NCI-H345 treated with DMSO at 0.1 percent for 48 hours (cell line): ENCODE measurements at regions not wholly inside any gene's neighbourhood (a gene's known extent, or its start where the extent isn't known, plus 50 kb on each side); places are given as distances from the start of the nearest gene placed in this dataset.
"Not testable (repeated sequence)": the region's sequence is repeated elsewhere in the genome, so short reads cannot be mapped to it uniquely, and the experiment has no call there.

ENCODE experiments used
- DNase-seq: peaks from one replicate; lab custom pipeline; 2025; ENCODE audit not compliant: unreplicated experiment; lab: John Stamatoyannopoulos, UW

DNA sequence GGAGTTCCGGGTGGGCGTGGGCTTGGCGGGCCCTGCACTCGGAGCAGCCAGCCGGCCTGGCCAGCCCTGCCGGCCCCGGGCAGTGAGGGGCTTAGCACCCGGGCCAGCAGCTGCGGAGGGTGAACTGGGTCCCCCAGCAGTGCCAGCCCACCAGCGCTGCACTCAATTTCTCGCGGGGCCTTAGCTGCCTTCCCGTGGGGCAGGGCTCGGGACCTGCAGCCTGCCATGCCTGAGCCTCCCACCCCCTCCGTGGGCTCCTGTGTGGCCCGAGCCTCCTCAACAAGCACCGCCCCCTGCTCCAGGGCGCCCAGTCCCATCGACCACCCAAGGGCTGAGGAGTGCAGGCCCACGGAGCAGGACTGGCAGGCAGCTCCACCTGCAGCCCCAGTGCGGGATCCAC is 362.5 kb downstream of the TMEM167A start:
- DNase-seq: not testable (repeated sequence)

DNA sequence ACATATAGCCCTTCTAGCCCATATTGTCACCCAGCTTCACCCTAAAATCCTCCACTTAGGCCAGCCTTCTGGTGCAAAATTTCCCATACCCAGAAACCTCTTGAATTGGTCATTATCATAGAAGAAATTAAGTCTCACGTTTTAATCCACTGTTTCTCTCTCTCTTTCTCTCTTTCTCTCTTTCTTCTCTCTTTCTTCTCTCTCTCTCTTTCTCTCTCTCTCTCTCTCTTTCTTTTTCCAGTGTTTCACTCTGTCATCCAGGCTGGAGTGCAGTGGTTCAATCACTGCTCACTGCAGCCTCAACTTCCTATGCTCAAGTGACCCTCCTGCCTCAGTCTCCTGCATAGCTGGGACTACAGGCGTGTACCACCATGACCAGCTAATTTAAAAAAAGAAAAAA is 363.4 kb downstream of the TMEM167A start:
- DNase-seq: no peak

- DNase-seq: no peak
Measured at GRCh38 chr5:82707741-82708140, 369.5 kb downstream of the TMEM167A start.

GRCh38 chr5:82704381-82704780 is 372.8 kb downstream of the TMEM167A start:
- no peak for DNase-seq

DNA sequence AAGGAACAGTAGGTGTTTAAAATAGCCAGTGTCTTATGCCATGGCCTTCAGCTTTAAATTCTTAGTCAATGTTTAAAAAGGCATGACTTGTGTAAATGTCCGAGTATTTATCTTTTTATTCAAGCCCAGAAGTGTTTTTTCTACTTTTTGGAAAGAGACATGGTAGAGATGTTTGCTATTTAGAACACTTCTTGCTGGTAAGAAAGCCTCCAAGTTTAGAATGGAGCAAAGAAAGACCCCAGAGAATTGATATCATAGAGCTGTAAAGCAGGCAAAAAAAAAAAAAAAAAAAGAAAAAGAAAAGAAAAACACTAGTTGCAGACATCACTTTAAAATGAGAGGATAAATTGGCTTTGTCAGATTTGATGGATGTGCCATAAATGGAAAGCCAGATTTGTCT is 375.1 kb downstream of the TMEM167A start:
- no peak for DNase-seq

GRCh38 chr5:82699737-82700136 is 377.5 kb downstream of the TMEM167A start:
- DNase-seq: no peak

DNA sequence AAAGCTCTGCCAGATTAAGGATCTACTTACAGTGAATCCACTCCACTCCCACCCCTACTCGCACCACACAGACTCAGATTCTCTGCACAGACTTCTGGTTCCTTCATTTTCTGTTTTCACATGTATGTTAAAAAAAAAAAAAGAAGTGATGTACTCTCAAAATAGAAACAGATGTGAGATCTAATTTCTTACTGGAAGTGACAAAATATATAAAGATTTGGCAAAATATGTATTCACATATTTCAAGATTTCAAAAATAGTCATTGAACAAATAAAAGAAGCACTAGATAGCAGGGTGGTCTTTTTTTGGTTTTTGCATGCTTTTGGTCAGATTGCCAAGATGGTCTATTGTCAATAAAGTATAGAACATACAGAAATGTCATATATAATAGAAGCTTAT is 379.2 kb downstream of the TMEM167A start:
- DNase-seq: no peak

DNA sequence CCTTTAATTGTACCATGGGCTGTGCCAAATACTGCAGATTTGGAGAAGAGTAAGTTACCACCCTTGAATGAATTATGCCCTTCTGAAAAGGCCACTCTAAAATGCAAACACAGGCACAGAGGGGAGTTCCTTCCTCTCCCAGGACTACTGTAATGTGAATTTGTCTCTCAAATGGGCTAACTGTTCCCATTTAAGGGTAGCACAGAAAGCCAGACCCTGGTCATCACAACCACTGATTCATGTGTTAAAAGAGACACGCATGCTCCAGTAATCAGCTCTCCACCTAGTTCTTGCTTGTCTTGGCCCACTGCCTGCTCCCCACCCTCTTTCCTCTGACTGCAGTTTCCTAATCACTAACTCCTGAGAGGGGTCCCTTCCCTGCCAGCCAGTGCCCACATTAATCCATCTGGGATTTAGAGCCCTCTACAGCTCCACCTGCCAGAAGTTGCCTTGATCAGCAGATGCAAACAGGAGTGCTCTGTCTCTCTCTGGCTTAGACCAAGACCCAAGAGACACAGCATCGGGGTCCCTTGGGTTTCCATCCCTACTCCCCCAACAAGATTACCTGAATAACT is 382.4 kb downstream of the TMEM167A start:
- DNase-seq: no peak

DNA sequence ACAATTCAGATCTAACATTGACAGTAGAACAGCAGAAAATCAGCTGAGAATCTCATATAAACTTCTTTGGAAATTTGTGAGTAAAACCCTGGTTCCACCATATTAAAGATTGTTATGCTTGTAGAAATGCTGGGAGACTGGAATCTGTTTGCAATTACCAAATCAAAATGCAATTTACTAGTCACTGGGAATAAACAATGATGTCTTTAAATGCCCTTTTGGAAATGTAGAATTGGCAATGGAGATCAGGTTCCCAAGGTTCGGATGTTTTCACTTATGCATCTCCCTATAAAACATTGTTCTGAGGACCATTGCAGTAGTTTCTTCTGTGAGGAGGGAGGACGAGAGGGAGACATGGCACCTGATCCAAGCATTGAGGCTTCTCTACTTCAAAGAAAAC is 384.4 kb downstream of the TMEM167A start:
- DNase-seq: no peak

- no peak for DNase-seq
Measured at GRCh38 chr5:82684659-82685058, 392.5 kb downstream of the TMEM167A start.

- no peak for DNase-seq
Measured at GRCh38 chr5:82684165-82684564, 393.0 kb downstream of the TMEM167A start.

DNA sequence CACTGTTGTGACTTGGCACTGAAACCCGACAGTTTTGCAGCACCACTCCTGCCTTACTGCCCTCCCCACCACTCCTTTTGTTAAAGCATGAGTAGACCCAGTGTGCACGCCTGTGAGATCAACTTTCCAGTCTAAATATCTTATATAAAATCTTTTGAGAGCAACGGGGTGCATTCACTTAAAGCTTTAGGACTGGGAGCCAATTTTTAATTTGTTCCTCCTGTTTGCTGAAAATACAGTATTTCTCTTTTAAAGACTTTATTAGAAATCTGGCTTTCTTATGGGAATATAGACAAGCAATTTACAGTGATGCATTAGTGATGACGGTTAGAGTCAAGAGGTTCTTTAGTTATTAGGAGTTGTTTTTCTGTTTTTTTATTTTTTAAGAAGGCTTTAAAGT is 397.5 kb downstream of the TMEM167A start:
- DNase-seq: no peak

DNA sequence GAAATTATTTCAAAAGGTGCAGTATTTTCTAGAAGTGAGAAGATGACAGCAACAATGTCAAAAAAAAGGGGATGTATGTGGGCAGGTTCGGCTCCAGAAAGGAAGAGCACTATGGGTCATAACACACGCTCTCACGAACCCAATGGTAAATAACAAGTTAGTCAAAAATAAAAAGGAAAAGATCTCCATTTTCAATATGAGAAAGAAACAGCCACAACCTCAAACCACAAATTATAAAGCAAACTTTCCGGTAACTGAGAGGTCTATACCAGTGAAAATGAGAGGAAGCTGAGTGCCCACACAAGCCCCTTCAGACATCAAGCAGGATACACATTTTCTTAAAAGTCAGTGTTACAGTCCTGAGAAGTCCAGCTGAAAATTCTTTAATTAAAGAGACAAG is 398.5 kb upstream of the RPS23 start:
- no peak for DNase-seq

DNA sequence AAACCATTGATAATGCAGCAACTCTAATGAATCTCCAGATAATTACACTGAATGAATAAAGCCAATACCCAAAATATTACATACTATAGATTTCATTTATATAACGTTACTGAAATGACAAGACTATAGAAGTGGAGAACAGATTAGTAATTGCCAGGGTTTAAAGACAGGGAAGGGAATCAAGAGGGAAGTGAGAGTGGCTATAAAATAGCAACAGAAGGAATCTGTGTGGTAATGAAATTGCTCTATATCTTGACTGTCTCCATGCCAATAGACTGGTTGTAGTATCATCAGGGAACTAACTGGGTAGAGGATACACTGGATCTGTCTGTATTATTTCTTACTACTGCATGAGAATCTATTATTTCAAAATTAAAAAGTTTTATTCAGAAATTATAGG is 396.5 kb upstream of the RPS23 start:
- DNase-seq: no peak

DNA sequence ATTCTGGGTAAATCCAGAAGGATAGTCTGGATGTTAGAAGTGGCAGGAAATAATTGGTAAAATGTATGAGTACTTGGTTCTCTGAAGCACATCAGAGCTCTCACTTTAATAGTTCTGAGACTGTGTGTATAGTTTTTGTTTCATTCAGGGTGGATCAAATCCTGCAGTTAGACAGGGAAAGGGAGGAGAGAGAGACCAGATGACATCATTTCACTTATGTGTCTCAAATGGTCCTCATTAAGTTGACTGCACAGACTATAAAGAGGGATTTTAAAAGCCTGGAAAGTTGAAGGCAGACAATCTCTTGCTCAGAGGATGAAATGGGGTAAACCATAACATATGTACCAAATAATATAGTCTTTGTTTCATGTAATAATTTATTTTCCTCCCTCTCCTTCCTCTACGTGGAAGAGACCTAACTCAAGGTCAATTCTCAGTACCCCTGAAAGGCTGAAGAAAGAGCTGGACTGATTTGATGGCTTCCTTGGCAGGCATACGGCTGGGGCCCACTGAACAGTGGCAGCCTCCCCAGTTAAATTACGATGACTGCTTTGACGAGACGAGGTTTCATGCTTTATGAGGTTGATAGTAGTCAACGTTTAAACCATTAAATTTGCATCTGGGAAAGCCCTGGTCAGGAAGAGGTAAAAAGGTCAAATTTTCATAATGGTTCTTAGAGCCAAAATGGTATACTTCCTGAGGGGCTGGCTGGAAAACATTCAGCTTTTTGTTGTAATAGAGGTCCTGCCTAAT is 395.1 kb upstream of the RPS23 start:
- no peak for DNase-seq

DNA sequence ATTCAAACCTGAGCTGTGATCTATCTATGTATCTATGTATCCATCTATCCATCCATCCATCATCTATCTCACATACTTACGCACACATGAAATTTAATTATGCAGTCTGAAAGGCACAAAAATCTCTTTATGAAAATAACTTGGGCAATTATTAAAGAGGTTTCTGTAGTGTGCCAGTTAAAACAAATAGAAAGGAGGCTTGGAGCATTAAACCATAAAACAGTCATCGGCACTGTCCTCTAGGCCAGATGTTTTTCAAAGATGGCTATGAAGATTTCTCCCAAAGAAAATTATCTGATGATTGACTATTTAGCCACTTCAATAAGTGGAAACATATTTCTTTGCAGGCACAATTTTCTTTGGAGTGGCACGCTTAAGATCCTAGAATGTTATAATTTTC is 392.5 kb upstream of the RPS23 start:
- DNase-seq: no peak

- no peak for DNase-seq
Measured at GRCh38 chr5:82669720-82670119, 391.6 kb upstream of the RPS23 start.

GRCh38 chr5:82666312-82666711 is 388.2 kb upstream of the RPS23 start:
- DNase-seq: no peak

- peak; percentile 34 for DNase-seq
Measured at GRCh38 chr5:82664732-82665131, 386.6 kb upstream of the RPS23 start.

GRCh38 chr5:82663225-82663624 is 385.1 kb upstream of the RPS23 start:
- no peak for DNase-seq

GRCh38 chr5:82662340-82662739 is 384.2 kb upstream of the RPS23 start:
- DNase-seq: no peak

DNA sequence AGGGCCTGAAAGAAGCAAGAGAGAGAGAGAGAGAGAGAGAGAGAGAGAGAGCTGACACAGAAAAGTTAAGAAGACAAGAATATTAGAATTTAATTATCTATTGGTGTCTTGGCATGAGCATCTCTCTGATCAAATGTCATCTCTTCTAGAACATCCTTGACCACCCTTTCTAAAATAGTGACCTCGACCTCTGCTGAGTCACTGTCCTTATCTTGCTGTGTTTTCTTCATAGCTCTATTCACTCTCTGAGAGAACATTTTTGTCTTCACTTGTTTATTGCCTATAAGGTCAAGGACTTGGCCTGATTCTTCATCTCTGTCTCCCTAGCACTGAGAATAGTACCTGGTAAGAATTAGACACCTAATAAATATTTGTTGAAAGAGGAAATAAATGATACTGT is 383.8 kb upstream of the RPS23 start:
- DNase-seq: no peak

DNA sequence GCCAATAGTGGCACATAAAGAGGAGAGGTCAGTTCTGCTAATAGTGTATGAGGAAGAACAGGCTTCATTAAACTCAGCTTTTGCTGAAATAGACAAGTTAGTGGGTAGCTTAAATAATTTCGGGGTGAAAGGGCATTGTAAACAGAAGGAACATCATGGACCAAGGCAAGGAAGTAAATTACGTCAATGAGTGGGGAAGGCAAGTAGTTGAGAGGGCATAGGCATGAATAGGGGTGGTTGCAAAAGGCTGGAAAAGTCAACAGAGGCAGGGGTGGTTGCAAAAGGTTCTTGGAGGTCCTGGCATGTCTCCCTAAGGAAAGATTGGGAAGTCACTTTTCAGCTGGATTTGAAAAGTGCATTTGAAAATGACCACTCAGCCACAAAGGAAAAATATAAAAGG is 383.3 kb upstream of the RPS23 start:
- DNase-seq: no peak
